NB4 (cell line): ENCODE measurements at regions not wholly inside any gene's neighbourhood (a gene's known extent, or its start where the extent isn't known, plus 50 kb on each side); places are given as distances from the start of the nearest gene placed in this dataset.
"Not testable (repeated sequence)": the region's sequence is repeated elsewhere in the genome, so short reads cannot be mapped to it uniquely, and the experiment has no call there.

Experiments used
- MYC ChIP-seq: IDR thresholded peaks from 2 replicates; pipeline ENCODE4 v1.6.1; 2011; ENCODE audit warnings: low read depth, low read length
- POLR2A ChIP-seq: IDR thresholded peaks from 2 replicates; pipeline ENCODE4 v1.6.1; 2011; ENCODE audit warnings: mild to moderate bottlenecking; ENCODE audit not compliant: insufficient read length; ENCODE audit errors: extremely low read depth
- TF ChIP-seq, protein P1 (sequence below): IDR thresholded peaks from one replicate; pipeline ENCODE4 v1.5.1; 2012; ENCODE audit warnings: low read depth, low read length

DNA sequence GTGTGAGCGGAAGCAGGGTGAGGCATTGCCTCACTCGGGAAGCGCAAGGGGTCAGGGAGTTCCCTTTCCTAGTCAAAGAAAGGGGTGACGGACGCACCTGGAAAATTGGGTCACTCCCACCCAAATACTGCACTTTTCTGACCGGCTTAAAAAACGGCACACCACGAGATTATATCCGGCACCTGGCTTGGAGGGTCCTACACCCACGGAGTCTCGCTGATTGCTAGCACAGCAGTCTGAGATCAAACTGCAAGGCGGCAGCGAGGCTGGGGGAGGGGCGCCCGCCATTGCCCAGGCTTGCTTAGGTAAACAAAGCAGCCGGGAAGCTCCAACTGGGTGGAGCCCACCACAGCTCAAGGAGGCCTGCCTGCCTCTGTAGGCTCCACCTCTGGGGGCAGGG, 171.9 kb downstream of the CPEB2 start:
- TF ChIP-seq, protein P1, sequence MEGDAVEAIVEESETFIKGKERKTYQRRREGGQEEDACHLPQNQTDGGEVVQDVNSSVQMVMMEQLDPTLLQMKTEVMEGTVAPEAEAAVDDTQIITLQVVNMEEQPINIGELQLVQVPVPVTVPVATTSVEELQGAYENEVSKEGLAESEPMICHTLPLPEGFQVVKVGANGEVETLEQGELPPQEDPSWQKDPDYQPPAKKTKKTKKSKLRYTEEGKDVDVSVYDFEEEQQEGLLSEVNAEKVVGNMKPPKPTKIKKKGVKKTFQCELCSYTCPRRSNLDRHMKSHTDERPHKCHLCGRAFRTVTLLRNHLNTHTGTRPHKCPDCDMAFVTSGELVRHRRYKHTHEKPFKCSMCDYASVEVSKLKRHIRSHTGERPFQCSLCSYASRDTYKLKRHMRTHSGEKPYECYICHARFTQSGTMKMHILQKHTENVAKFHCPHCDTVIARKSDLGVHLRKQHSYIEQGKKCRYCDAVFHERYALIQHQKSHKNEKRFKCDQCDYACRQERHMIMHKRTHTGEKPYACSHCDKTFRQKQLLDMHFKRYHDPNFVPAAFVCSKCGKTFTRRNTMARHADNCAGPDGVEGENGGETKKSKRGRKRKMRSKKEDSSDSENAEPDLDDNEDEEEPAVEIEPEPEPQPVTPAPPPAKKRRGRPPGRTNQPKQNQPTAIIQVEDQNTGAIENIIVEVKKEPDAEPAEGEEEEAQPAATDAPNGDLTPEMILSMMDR, result not testable (repeated sequence)
- TF ChIP-seq POLR2A, MYC: not testable (repeated sequence)
